ENCODE measurements at regions not wholly inside any gene's neighbourhood (a gene's known extent, or its start where the extent isn't known, plus 50 kb on each side); places are given as distances from the start of the nearest gene placed in this dataset.
A peak's percentile ranks its signal among the peaks of the same experiment; 100 is the strongest.

GRCh38 chrX:130556951-130557350 is 155.2 kb downstream of the RBMX2 start:
- no peaks in the 10 kb centered on the region for H3K36me3 Mint-ChIP-seq
- Histone ChIP-seq H3K27me3 (no peaks in the 10 kb centered on the region), H3K27ac (no peak overlapping the region), H3K4me1 (no peaks in the 10 kb centered on the region), H3K9ac (no peak overlapping the region), H2AFZ (replicated peaks) (no peak overlapping the region), H3F3A (ENCODE audit: low read depth) (no peaks in the 10 kb centered on the region), H3K4me3 (no peak overlapping the region), H3K79me2 (ENCODE audit: low read depth) (no peaks in the 10 kb centered on the region), H3K4me2 (no peak overlapping the region), H3K9me3 (ENCODE audit: low read depth) (no peaks in the 10 kb centered on the region), H4K20me1 (ENCODE audit: low read depth) (no peaks in the 10 kb centered on the region), H3K36me3 (no peaks in the 10 kb centered on the region)
- DNase-seq (ENCODE audit: low spot score): no peak
- H3K4me1 Mint-ChIP-seq: no peaks in the 10 kb centered on the region
- no peak overlapping the region for H3K4me3 Mint-ChIP-seq
- TF ChIP-seq CTCF (IDR thresholded peaks at IDR 0.05): no peak
- TF ChIP-seq EZH2phosphoT487 (IDR thresholded peaks at IDR 0.05): no peak
- TF ChIP-seq EZH2 (IDR thresholded peaks at IDR 0.05): no peak
- no peak overlapping the region for H3K27ac Mint-ChIP-seq
- peaks cover 3% of the 10 kb centered on the region for H3K27me3 Mint-ChIP-seq (ENCODE audit: insufficient read depth, low read depth)
- no peaks in the 10 kb centered on the region for H3K9me3 Mint-ChIP-seq

DNA sequence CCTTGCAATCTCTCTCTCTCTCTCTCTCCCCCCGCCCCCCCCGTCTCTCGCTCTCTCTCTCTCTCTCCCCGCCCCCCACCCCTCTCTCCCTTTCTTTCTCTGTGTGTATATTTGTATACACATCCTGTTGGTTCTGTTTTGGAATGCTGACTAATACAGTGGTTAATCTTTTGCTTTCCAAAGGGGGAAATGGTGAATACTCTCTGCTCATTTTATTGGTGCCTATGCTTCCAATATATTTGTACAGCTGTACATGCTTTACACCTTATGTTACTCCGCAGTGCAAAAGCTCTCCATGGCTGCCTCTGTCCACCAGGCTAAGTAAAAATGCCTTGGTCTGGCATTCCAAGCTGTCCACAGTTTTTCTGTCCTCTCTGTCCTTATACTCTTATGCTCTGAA is 158.8 kb downstream of the RBMX2 start:
- H3K36me3 Mint-ChIP-seq: no peaks in the 10 kb centered on the region
- H2AFZ ChIP-seq (replicated peaks): no peak overlapping the region
- H3K9ac ChIP-seq: no peak overlapping the region
- H3K9me3 ChIP-seq (ENCODE audit: low read depth): no peaks in the 10 kb centered on the region
- no peak for TF ChIP-seq EZH2phosphoT487 (IDR thresholded peaks at IDR 0.05)
- no peak for TF ChIP-seq CTCF (IDR thresholded peaks at IDR 0.05)
- TF ChIP-seq EZH2 (IDR thresholded peaks at IDR 0.05): no peak
- H3K4me1 ChIP-seq: no peaks in the 10 kb centered on the region
- H3K27me3 Mint-ChIP-seq (ENCODE audit: insufficient read depth, low read depth): peaks cover 3% of the 10 kb centered on the region
- no peaks in the 10 kb centered on the region for H3K9me3 Mint-ChIP-seq
- H3K79me2 ChIP-seq (ENCODE audit: low read depth): no peaks in the 10 kb centered on the region
- H3K27ac ChIP-seq: no peak overlapping the region
- no peaks in the 10 kb centered on the region for H4K20me1 ChIP-seq (ENCODE audit: low read depth)
- H3F3A ChIP-seq (ENCODE audit: low read depth): no peaks in the 10 kb centered on the region
- peak overlapping the region; percentile 3 for H3K27ac Mint-ChIP-seq
- H3K27me3 ChIP-seq: no peaks in the 10 kb centered on the region
- no peak overlapping the region for H3K4me2 ChIP-seq
- DNase-seq (ENCODE audit: low spot score): no peak
- H3K4me1 Mint-ChIP-seq: no peaks in the 10 kb centered on the region
- no peaks in the 10 kb centered on the region for H3K36me3 ChIP-seq
- H3K4me3 ChIP-seq: no peak overlapping the region
- H3K4me3 Mint-ChIP-seq: no peak overlapping the region

DNA sequence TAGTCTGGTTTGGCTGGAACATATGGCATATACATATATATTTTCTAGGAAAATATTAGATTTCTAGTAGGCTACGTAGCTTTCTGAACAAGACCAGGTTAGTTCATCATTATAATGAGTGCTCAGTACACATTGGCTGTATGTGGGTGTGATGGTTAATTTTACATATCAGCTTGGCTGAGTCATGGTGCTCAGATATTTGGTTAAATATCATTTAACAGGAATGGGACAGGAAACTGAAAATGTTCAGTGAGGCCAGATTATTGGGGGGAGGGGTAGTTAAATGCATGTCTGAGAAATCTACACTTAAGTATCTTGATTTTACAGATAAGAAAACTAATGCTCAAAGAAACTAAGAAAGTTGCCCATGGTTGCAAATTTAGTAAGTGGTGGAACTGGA is 160.1 kb downstream of the RBMX2 start:
- Histone ChIP-seq H3K27ac (no peak overlapping the region), H3K27me3 (no peaks in the 10 kb centered on the region), H3K79me2 (ENCODE audit: low read depth) (no peaks in the 10 kb centered on the region), H2AFZ (replicated peaks) (no peak overlapping the region), H4K20me1 (ENCODE audit: low read depth) (no peaks in the 10 kb centered on the region), H3K9ac (no peak overlapping the region), H3K4me1 (no peaks in the 10 kb centered on the region), H3K36me3 (no peaks in the 10 kb centered on the region), H3F3A (ENCODE audit: low read depth) (no peaks in the 10 kb centered on the region), H3K4me3 (no peak overlapping the region), H3K9me3 (ENCODE audit: low read depth) (no peaks in the 10 kb centered on the region), H3K4me2 (no peak overlapping the region)
- H3K9me3 Mint-ChIP-seq: no peaks in the 10 kb centered on the region
- no peaks in the 10 kb centered on the region for H3K4me1 Mint-ChIP-seq
- peaks cover 5% of the 10 kb centered on the region for H3K27me3 Mint-ChIP-seq (ENCODE audit: insufficient read depth, low read depth)
- H3K27ac Mint-ChIP-seq: no peak overlapping the region
- no peak overlapping the region for H3K4me3 Mint-ChIP-seq
- TF ChIP-seq CTCF (IDR thresholded peaks at IDR 0.05) (no peak), EZH2 (IDR thresholded peaks at IDR 0.05) (no peak), EZH2phosphoT487 (IDR thresholded peaks at IDR 0.05) (no peak)
- DNase-seq (ENCODE audit: low spot score): no peak
- no peaks in the 10 kb centered on the region for H3K36me3 Mint-ChIP-seq

DNA sequence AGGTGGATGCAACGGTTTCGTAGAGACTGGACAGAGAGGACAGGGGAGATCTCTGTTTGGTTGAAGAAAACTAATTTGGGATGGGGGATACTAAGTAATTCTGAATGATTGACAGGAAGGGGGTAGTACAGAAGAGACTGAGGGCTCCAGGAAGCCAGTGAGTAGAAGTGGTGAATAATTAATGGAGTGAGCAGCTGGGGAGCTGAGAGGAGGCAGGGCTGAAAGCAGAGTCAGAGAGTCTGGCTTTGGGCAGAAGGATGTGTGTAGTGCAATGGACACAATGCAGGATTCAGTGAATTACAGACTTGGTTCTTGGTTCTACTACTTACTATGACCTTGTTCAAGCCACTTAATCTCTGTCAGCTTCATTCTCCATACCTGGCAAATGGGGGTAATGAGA is 161.7 kb downstream of the RBMX2 start:
- Histone ChIP-seq H3K27ac (no peak overlapping the region), H3F3A (ENCODE audit: low read depth) (no peaks in the 10 kb centered on the region), H2AFZ (replicated peaks) (no peak overlapping the region), H3K79me2 (ENCODE audit: low read depth) (no peaks in the 10 kb centered on the region), H3K27me3 (no peaks in the 10 kb centered on the region), H3K9ac (no peak overlapping the region), H3K36me3 (no peaks in the 10 kb centered on the region), H3K9me3 (ENCODE audit: low read depth) (no peaks in the 10 kb centered on the region), H3K4me1 (no peaks in the 10 kb centered on the region), H4K20me1 (ENCODE audit: low read depth) (no peaks in the 10 kb centered on the region), H3K4me3 (no peak overlapping the region), H3K4me2 (no peak overlapping the region)
- H3K27ac Mint-ChIP-seq: no peak overlapping the region
- no peaks in the 10 kb centered on the region for H3K4me1 Mint-ChIP-seq
- H3K9me3 Mint-ChIP-seq: no peaks in the 10 kb centered on the region
- DNase-seq (ENCODE audit: low spot score): no peak
- H3K36me3 Mint-ChIP-seq: no peaks in the 10 kb centered on the region
- H3K27me3 Mint-ChIP-seq (ENCODE audit: insufficient read depth, low read depth): peaks cover 5% of the 10 kb centered on the region
- no peak for TF ChIP-seq EZH2phosphoT487 (IDR thresholded peaks at IDR 0.05)
- no peak for TF ChIP-seq CTCF (IDR thresholded peaks at IDR 0.05)
- no peak for TF ChIP-seq EZH2 (IDR thresholded peaks at IDR 0.05)
- no peak overlapping the region for H3K4me3 Mint-ChIP-seq
